ENCODE measurements at regions not wholly inside any gene's neighbourhood (a gene's known extent, or its start where the extent isn't known, plus 50 kb on each side); places are given as distances from the start of the nearest gene placed in this dataset.

DNA sequence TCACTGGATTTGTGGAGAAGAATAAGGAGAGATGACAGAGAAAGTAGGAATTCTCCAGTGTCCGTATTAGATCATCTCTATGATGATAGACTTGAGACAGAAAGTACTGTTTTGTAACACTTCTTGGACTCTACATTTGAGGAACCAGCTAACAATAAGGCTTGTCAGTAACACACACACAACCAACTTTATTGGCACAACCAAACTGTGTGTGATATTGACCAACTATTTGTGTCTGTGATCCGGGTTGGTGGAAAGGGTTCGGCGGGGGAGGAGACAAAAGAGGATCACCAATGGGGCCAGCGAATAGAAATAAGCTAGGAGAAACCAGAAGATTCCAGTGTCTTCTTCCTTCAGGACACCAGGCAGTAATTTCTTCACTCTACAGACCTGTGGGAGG, 79.8 kb downstream of the MARCHF4 start:
- in situ Hi-C loops (cut with MboI; ENCODE audit: low pct_unique_long_range_greater_than_20kb, low sequenced_read_pairs): no loop called here
- DNase-seq: no peak

DNA sequence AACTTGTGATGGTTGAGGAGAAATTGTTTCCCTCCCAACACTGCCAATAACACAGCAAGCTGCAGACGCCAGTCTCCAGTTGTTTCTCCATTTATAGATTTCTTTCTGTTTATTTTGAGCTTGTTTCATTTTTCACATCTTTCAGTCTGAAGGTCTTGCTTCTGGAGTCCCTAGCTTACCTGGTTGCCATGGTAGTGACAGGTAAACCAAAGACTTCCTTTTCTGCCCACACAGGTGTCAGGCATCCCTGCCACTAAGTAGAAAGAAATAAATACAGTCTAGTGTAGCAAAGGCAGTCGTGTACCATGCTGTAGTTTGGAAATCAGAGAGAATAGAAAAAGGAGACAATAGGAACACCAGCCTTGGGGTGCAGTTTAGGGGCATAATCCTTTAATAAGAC, 82.8 kb downstream of the MARCHF4 start:
- in situ Hi-C loops (cut with MboI; ENCODE audit: low pct_unique_long_range_greater_than_20kb, low sequenced_read_pairs): no loop called here
- DNase-seq: no peak

DNA sequence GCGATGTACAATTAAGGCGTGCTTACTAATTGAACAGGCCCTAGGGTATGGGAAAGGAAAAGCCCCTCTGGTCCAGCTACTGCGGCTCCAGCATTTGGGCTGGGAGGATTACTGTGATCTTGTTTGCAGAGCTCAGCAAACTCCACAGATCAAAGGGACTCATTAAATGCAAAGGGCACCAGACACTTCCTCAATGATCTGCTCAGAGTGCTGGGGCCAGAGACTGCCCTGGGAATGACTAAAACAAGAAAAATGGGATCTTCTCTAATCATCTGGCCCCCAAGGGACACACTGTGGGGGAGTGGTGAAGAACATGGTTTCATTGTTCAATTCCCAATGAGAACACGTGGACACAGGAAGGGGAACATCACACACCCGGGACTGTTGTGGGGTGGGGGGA, 85.0 kb downstream of the MARCHF4 start:
- DNase-seq: no peak

DNA sequence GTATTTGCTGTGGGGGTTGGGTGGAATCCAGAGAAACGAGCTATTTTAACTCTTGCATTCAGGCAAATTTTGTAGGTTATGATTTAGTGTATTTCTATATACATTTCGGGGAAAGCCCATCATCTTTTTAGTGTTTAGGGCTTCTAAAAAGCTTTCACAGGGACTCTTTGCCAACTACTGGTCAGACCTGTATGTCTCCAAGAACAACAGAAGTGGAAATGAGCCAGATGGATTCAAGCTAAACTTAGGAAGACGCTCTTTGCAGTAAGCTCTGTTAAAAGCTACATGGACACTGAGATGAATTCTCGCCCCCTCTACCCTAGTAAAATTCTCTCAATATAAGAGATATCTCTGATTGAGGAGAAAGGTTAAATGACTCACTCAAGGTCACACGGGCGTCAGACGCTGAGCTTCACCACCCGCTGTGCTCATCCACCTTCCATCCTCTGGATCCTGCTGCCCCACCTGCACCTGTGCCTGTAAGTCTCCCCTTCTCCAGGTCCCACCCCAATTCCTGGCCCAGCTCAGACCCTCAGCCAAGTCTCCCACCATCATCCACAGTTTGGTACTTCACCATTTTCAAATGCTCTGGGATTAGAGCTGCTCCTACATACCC, 85.6 kb downstream of the MARCHF4 start:
- DNase-seq: no peak
- in situ Hi-C loops (cut with MboI; ENCODE audit: low pct_unique_long_range_greater_than_20kb, low sequenced_read_pairs): no loop called here

More for the DNA sequence above, 85.0 kb downstream of the MARCHF4 start:
- in situ Hi-C loops (cut with MboI; ENCODE audit: low pct_unique_long_range_greater_than_20kb, low sequenced_read_pairs): no loop called here

DNA sequence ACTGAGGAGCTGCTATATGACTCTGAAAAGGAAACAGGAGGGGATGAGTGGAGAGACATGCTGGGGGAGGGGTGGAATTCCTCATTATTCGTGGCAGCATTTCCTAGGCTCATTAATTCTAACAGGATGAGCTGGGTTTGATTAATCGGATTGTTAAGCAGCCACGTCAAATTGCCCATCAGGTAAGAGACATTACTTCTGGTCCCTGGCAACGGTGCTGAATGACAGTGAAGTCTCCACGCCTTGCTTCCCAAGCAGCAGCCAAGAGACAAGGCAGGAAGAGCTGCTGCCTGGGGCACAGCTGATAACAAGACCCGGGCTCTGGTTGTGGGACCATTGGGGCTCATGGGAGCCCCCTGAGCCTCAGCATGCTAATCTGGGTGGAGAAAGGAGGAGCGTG, 86.6 kb downstream of the MARCHF4 start:
- in situ Hi-C loops (cut with MboI; ENCODE audit: low pct_unique_long_range_greater_than_20kb, low sequenced_read_pairs): no loop called here
- no peak for DNase-seq

DNA sequence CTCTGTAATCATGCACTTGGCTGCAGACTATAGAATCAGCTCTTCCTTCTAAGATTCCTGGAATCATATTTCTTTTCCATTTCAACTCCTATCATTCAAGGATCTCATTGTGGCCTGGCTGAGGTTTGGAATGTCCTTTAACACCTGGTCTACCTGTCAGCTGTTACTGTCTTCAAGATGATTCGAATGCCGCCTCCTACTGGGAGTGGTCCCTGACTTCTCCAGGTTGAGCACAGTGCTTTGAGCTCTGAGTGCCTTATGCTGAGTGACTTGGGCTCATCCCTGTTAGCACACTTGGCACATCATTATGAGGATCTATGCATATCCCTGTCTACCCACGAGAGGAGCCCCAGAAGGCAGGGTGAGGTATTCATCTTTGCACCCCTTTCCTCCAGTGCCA, 87.6 kb downstream of the MARCHF4 start:
- in situ Hi-C loops (cut with MboI; ENCODE audit: low pct_unique_long_range_greater_than_20kb, low sequenced_read_pairs): no loop called here
- DNase-seq: no peak

DNA sequence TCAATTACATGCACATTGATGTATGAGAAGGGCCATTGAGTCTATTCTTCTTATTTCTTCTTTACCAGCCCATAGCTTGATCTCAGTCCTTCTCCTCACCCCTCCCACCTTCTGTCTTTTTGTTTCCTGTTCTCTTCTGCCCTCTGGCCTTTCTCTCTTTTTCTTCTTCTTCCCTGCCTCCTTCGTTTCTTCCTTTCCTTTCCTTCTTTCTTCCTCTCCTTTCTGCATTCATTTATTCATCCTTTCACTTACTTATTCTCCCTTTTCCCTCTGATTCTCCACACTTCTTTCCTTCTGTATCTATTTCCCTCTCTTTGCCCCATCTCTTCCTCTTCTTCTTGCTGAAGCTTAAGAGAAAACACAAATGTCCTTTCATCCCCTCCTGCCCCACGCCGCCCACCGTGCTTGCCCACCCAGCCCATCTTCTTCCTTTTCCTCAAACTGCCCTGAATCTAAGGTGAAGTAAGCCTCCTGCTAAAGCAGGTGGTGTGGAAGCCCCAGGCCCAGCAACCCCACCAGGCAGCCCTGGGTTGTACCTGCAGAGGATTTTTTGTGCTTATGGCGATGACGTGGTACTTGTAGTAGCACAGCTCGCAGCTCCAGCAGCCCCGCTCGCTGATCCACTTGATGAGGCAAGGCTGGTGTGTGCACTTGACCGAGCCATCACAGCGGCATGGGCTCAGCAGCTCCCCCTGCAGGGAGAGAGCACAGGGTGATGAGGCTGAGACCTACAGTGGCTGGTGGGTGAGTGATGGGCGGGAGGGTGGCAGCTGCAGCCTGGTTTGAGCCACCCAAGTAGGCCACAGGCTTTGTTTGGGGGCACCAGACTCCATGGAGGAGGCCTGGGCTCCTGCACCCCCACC, 89.0 kb downstream of the MARCHF4 start:
- DNase-seq: peak; percentile 36
- in situ Hi-C loops (cut with MboI; ENCODE audit: low pct_unique_long_range_greater_than_20kb, low sequenced_read_pairs): no loop called here

DNA sequence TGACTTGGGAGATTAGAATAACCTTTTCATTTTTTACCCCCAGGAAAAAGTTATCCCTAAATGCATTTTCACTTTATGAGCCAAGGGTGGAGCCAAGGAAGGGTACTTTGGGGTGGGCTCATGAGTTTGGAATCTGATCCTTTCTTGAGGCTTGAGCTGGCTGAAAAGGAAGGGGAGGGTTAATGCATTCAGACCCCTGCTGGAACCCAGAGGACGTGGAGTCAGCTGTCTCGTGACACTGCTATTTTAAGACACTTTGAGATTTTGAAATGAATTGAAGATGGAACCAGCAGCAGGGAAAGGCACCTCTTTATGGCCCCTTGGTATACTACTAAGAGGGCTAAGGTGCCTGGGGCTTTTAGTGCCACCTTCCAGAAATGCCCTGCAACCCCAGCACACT, 90.4 kb downstream of the MARCHF4 start:
- no peak for DNase-seq
- in situ Hi-C loops (cut with MboI; ENCODE audit: low pct_unique_long_range_greater_than_20kb, low sequenced_read_pairs): no loop called here

DNA sequence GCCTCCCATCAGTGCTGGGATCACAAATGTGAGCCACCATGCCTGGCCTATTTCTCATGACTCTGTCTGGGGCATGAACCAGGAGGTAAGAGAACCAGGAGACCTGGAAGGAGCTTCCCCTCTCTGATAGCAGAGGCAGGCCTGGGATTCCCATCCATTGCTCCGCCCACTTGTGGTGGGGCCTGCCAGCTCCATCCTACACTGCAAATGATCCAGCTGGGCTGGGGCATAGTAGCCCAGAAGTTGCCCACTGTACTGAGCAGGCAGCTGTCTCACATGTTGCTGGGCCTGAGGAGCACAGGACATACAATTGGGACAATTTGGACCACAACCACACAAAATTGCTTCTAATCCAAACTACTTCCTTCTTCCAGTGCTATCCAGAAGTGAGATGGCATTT, 91.0 kb downstream of the MARCHF4 start:
- in situ Hi-C loops (cut with MboI; ENCODE audit: low pct_unique_long_range_greater_than_20kb, low sequenced_read_pairs): no loop called here
- DNase-seq: no peak

DNA sequence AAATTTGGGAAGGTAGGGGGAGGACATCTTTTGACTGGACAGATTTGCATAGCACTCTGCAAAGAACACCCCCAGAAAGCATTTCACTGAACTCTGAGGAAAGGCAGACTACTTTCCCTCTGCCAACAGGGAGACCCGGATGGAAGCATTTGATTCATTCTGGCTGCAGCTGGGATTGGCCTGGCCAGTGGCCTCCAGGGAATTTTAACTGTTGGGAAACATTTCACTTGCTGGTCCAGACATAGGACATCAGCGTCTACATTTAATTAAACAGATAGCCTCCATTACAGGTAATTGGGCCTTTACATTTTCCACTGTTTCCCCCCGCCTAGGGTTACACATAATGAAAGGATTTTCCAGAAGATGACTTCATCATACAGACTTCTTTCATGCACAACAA, 92.8 kb downstream of the MARCHF4 start:
- DNase-seq: no peak
- in situ Hi-C loops (cut with MboI; ENCODE audit: low pct_unique_long_range_greater_than_20kb, low sequenced_read_pairs): no loop called here

DNA sequence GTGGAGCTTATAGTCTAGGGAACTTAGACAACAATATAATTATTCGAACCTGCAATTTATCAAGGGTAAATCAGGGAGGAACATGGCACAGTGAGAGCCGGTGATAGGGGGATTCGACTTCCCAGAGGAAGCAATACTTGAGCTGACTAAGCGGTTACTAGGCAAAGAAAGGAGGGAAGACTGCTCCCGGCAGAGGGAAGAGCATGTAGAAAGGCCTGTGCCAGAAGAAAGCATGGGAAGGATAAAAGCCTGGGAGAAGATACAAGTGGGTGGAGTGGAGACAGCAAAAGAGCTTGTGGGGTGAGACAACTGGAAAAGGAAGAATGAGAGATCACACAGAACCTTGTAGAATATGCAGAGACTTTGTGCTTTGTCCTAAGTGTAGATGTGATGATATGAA, 93.3 kb downstream of the MARCHF4 start:
- DNase-seq: no peak

DNA sequence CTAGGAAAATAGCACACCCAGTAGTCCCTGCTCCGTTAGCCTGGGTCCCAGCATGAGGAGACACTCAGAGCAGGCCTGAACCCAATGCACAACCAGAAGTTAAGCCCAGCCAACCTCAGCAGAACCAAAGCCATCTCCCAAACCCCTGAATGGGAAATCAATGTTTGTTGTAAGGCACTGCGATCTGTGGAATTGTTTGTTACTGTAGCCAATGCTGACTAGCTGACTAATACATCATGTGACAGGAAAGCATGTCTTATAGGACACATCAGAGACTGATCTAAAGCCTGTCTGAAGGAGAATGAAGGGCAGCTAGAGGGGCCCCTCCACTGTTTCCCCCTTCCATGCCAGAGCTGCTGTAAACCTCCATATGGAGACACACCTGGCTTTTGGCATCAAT, 96.4 kb downstream of the MARCHF4 start:
- DNase-seq: no peak
- in situ Hi-C loops (cut with MboI; ENCODE audit: low pct_unique_long_range_greater_than_20kb, low sequenced_read_pairs): no loop called here

More for the DNA sequence above, 93.3 kb downstream of the MARCHF4 start:
- in situ Hi-C loops (cut with MboI; ENCODE audit: low pct_unique_long_range_greater_than_20kb, low sequenced_read_pairs): no loop called here

DNA sequence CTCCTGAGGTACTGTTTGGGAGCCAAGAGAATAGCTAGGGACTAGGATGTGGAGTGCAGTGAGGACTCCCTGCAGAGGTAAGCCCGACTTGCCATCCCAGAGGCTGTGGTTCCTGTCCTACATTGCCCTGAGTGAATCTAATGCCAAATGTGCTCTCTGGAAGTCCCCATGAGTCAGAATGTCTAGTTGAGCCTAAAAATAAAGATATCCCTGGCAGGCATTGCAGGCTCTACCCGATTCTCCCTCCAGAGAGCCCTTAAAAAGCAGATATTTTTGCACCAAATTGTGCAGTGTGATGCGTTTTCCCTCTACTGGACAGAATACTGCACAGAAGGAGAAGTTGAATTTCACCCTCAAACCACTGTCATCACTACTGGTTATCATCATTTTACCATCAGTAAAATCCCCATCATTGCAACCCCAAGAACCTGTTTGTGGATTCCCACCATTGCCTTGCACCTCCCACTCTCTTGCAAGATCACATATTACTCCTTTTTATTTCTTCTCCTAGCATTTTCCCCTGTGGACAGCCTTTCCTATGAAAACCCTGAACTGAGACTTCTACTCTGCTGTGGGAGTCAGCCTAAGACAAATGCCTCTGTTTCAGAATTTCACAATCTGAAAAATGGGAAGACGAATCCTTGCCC, 98.0 kb downstream of the MARCHF4 start:
- in situ Hi-C loops (cut with MboI; ENCODE audit: low pct_unique_long_range_greater_than_20kb, low sequenced_read_pairs): no loop called here
- DNase-seq: no peak

DNA sequence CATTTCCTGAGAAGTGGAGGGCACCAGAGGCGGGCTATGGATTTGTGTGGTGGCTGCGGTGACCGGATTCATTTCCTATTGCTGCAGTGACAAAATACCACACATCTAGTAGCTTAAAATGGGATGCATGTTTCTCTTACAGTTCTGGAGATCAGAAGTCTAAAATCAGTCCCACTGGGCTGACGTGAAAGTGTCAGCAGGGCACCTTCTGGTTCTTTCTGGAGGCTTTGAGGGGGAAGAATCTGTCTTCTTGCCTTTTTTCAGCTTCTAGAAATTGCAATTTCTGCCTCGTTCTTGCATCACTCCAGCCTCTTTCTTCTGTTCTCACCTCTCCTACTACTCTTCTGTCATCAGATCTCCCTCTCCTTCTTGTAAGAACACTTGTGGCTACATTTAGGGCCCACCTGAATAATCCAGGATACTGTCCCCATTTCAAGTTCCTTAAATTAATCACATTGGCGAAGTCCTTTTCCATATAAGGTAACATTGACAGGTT, 111.2 kb downstream of the MARCHF4 start:
- in situ Hi-C loops (cut with MboI; ENCODE audit: low pct_unique_long_range_greater_than_20kb, low sequenced_read_pairs): no loop called here
- no peak for DNase-seq

DNA sequence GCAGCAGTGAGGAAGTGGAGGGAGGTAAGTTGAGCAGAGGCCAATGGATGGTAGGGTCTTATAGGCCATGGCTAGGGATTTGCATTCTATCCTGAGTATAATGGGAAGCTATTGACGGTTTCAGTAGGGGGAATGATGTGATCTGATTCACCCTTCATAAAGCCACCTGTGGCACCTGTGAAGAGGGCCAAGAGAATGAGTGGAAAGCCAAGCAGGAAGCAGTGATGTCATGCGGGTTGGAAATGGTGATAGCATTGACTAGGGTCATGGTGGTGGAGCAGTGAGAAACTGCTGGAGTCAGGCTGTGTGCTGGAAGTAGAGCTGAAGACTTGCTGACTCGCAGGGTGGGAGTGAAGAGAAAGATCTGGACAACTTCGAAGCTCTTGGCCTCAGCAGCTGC, 111.7 kb downstream of the MARCHF4 start:
- in situ Hi-C loops (cut with MboI; ENCODE audit: low pct_unique_long_range_greater_than_20kb, low sequenced_read_pairs): no loop called here

DNA sequence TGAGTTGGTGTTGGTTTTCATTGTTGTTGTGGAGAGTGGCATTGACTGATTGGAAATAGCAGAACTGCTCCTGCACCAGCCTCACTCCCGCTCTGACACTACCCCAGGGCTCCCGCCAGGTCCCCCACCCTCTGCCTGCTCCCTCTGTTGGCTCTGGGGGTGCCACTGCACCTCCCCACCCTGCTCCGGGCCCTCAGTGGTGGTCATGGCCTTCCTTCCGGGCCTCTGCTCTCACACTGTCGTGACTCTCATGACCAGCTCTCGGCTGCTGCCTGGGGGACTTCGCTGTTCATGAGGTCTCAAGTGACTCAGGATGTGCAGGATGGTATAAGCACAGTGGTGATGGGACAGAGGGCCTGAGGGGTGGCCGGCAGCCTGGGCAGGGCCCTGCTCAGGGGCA, 113.2 kb downstream of the MARCHF4 start:
- DNase-seq: no peak
- in situ Hi-C loops (cut with MboI; ENCODE audit: low pct_unique_long_range_greater_than_20kb, low sequenced_read_pairs): no loop called here

More for the DNA sequence above, 111.7 kb downstream of the MARCHF4 start:
- DNase-seq: no peak

DNA sequence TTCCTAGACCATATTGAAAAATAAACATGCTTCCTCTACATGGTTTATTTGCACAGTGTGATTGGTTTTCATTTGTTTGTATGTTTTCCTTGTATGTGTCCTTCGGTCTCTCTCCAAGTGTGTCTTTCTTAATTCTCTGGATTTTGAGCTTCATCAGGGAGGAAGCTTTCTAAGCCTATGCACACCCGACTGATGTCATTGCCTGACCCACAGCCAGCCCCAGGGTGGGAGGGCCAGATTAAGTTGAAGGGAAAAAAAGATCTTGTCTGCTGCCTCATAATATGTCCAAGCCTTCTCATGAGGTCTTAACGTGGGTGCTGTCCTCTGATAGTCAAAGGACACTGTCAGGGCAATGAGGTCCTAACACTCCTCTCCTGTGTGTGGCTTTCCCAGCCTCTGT, 115.2 kb downstream of the MARCHF4 start:
- DNase-seq: no peak
- in situ Hi-C loops (cut with MboI; ENCODE audit: low pct_unique_long_range_greater_than_20kb, low sequenced_read_pairs): no loop called here

Data from KBM-7 (cell line).